ENCODE measurements at regions not wholly inside any gene's neighbourhood (a gene's known extent, or its start where the extent isn't known, plus 50 kb on each side); places are given as distances from the start of the nearest gene placed in this dataset.
"Not testable (repeated sequence)": the region's sequence is repeated elsewhere in the genome, so short reads cannot be mapped to it uniquely, and the experiment has no call there.

DNA sequence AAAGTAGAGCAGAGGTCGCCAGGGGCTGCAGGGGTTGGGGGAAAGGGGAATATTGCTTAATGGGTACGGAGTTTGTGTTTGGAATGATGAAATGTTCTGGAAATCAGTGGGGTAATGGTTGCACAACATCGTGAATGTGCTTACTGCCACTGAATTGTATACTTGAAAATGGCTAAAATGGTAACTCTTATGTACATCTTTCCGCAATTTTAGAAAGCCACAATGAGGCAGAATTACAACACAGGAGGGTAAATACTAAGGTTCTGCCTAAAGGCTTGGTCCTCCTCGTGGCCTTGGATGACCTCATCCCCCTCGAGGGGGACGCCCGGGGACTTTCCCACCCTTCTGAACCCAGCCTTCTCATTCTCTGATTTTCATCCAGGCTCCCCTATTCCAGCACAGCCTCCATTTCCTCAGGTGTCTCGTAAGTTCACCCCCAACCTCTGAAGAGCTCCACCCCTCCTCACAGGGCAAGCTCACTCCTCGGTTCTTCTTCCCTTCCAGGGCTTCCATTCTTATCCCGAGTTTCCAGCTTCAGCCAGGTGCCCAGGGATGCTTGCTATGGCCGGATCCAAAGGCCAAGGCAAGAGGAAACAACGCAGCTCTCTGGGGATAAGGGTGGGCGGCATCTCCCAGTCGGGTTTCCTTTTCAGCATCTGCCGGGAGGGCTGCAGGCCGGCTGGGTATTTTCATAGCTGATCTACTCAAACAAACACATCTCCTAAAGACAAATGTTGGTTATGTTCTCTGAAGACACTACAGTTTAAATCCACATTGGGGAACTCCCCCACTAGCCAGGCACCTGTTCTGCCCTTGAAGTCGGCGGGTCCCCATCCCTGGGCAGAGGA is 71.3 kb upstream of the ACSL1 start:
- TF ChIP-seq POLR2A (IDR thresholded peaks at IDR 0.05; ENCODE audit: low read length) (no peak), GATA1 (IDR thresholded peaks at IDR 0.05; ENCODE audit: low read depth, low read length) (no peak)

GRCh38 chr4:184897895-184898294 is 72.1 kb upstream of the ACSL1 start:
- no peak for TF ChIP-seq POLR2A (IDR thresholded peaks at IDR 0.05; ENCODE audit: low read length)
- no peak for TF ChIP-seq GATA1 (IDR thresholded peaks at IDR 0.05; ENCODE audit: low read depth, low read length)
- no peak for DNase-seq

More for the DNA sequence above, 71.3 kb upstream of the ACSL1 start:
- no peak for DNase-seq

DNA sequence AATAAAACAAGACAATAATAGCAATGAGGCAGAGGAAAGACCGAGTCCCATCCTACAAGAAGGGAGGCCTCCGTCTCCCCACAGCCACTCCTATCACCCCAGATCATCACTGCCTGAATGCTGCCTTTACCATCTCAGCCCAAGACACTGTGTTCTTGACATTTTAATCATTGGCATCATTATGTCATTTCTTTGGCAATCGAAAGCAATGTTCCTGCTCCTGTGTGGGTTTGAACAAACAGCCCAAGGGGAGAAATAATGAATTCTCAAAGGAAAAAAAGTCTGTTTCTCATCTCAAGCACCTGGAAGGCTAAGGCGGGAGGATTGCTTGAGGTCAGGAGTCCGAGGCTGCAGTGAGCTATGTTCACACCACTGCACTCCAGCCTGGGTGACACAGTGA is 73.0 kb upstream of the ACSL1 start:
- no peak for TF ChIP-seq GATA1 (IDR thresholded peaks at IDR 0.05; ENCODE audit: low read depth, low read length)
- TF ChIP-seq POLR2A (IDR thresholded peaks at IDR 0.05; ENCODE audit: low read length): no peak
- no peak for DNase-seq

GRCh38 chr4:184899261-184900134 is 73.7 kb upstream of the ACSL1 start:
- no peak for DNase-seq
- TF ChIP-seq POLR2A (IDR thresholded peaks at IDR 0.05; ENCODE audit: low read length): no peak
- TF ChIP-seq GATA1 (IDR thresholded peaks at IDR 0.05; ENCODE audit: low read depth, low read length): no peak

DNA sequence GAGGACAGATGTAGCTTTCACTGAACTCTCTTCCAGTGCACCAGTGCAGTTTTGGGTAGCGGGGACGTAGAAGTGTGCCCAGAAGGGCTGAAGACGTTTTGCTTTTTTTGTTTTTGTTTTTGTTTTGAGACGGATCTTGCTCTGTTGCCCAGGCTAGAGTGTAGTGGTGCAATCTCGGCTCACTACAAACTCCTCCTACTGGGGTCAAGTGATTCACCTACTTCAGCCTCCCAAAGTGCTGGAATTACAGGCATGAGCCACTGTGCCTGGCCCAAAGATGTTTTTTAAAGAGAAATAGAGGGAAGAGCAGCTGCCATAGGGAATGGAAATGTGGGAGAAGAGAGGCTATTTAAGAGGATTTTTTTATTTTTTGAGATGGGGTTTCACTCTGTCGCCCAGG is 74.4 kb upstream of the ACSL1 start:
- no peak for DNase-seq
- no peak for TF ChIP-seq POLR2A (IDR thresholded peaks at IDR 0.05; ENCODE audit: low read length)
- no peak for TF ChIP-seq GATA1 (IDR thresholded peaks at IDR 0.05; ENCODE audit: low read depth, low read length)

DNA sequence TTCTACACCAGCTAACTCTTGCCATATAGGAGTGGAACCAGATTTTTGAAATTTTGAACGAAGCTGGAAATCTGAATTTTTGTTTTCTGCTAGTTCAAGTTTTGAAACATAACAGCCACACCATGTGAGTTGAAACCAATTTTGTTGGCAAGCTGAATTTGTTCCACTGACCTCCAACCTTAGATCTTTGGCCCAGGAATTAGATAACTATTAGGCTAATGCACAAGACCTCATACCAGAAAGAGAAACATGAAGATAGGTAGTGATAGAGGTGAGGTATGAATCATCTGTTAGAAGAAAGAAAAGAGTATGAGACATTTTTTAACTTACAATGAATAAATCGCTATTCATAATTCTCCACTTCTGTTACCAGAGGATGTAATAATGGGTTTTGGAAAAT is 76.8 kb upstream of the ACSL1 start:
- no peak for TF ChIP-seq GATA1 (IDR thresholded peaks at IDR 0.05; ENCODE audit: low read depth, low read length)
- TF ChIP-seq POLR2A (IDR thresholded peaks at IDR 0.05; ENCODE audit: low read length): no peak
- DNase-seq: no peak

DNA sequence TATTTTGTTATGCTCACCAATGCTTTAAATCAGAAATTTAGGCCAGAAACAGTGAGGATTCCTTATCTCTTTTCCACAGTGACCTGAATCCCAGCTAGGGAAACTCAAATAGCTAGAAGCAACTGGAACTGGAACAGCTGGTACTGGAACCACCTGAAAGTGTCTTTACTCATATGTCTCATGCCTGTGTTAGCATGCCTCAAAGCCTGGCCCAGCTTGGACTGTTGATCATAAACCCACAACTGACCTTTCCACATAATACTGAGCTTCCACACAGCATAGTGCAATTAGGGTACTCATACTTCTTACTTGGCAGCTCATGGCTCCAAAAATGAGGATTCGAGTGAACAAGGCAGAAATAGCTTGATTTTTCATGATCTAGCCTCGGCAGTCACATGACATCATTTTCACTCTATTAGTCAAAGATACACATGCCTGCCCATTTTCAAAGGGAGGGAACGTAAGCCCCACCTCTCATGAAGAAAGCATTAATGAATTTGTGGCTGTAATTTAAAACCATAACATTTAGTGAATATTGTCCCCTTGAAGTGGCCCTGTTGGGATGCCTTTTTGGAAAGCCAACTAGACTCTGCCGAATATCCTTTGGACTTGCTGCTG is 80.8 kb upstream of the ACSL1 start:
- no peak for DNase-seq
- no peak for TF ChIP-seq POLR2A (IDR thresholded peaks at IDR 0.05; ENCODE audit: low read length)
- no peak for TF ChIP-seq GATA1 (IDR thresholded peaks at IDR 0.05; ENCODE audit: low read depth, low read length)

GRCh38 chr4:184907216-184907615 is 81.4 kb upstream of the ACSL1 start:
- DNase-seq: no peak
- TF ChIP-seq POLR2A (IDR thresholded peaks at IDR 0.05; ENCODE audit: low read length): no peak
- TF ChIP-seq GATA1 (IDR thresholded peaks at IDR 0.05; ENCODE audit: low read depth, low read length): no peak

DNA sequence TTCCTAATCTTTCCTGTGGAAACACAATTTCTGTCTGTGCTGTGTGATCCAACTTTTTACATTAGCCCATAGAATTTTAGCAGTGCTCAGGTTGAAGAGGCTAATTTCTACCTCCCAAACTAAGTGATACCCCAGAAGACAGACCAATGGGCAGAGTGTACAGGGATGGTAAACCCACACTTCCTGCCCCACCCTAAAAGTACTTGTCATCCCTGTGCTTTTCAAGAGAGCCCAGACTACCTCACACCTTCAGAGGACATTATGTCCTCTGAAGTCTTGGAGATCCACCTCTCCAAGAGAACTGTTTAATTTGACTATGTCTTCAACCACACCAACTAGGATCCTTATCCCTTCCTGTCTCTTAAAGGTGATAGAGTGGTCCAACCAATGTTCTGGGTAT is 82.0 kb upstream of the ACSL1 start:
- no peak for DNase-seq

DNA sequence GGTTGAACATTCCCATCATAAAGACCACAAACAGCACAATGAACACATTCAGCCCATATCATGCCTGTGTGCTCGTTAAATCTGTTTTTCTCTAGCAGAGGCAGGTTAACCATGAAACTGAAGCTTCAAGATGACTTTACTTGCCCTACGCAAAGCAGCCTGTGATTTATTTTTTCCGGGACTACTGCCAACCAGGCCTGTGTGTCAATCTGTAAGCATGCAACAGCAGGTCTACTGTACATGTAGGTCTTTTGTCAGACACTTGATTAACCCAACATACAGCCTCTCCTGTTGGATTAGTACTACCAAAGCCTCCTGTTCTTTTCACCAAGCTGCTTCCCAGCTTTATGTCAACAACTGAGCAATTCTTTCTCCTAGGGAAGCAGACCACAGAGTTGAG is 85.5 kb upstream of the ACSL1 start:
- no peak for DNase-seq
- TF ChIP-seq POLR2A (IDR thresholded peaks at IDR 0.05; ENCODE audit: low read length): no peak
- no peak for TF ChIP-seq GATA1 (IDR thresholded peaks at IDR 0.05; ENCODE audit: low read depth, low read length)

More for the DNA sequence above, 82.0 kb upstream of the ACSL1 start:
- TF ChIP-seq GATA1 (IDR thresholded peaks at IDR 0.05; ENCODE audit: low read depth, low read length) (no peak), POLR2A (IDR thresholded peaks at IDR 0.05; ENCODE audit: low read length) (no peak)

DNA sequence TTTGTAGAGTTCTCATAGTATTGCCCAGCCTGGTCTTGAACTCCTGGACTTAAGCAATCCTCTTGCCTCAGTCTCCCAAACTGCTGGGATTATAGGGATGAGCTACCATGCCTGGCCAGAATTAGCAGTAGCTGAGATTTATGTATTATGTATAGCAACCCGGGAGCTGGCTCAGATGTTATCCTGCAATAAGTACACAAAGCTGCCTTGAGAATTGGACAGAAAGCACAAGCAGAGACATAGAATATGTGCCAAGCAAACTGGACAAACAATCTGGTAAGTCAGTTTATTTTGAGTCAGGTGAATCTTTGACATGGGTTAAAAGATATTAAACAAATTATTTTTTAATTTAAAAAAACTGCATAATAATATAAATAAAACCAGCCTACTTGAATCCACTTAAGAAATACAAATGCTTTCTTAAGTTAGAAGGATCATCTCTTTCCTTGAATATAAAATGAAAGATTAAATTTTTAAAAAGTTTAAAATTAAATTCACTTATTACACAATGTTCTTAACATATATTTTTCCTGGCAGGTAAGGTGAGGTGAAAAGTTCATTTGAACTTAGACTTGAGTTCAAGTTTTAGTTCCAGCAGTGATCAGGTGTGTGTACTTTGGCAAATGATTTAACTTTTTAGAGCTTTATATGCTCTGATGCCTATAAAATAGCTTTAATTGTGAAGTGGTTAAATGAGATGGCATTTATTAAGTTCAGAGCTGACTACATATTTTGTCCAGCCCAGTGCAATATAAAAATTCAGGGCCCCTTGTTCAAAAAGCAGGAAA is 87.8 kb upstream of the ACSL1 start:
- no peak for TF ChIP-seq POLR2A (IDR thresholded peaks at IDR 0.05; ENCODE audit: low read length)
- no peak for TF ChIP-seq GATA1 (IDR thresholded peaks at IDR 0.05; ENCODE audit: low read depth, low read length)
- DNase-seq: no peak

- not testable (repeated sequence) for DNase-seq
Measured at GRCh38 chr4:184918799-184919198, 93.0 kb upstream of the ACSL1 start.

DNA sequence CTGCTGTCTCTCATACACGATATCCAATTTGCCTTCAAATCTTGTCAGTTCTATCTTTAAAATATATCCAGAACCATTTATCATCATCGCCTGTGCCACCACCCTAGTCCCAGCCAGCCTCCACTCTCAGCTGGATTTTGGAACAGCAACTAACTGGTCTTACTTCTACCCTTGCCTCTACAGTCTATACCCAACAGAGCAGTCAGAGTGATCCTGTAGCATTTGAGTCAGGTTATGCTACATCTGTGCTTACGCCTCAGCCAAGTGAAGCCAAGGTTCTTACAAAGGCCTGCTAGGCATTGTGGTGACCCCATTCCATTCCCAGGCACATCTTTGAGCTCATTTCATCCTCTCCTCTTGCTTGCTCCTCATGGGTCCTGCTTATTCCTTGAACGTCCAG is 95.7 kb upstream of the ACSL1 start:
- TF ChIP-seq GATA1 (IDR thresholded peaks at IDR 0.05; ENCODE audit: low read depth, low read length) (no peak), POLR2A (IDR thresholded peaks at IDR 0.05; ENCODE audit: low read length) (no peak)
- DNase-seq: no peak

Data from erythroblast (primary cell).